Pancreas (tissue), 10 donors: ENCODE measurements at regions not wholly inside any gene's neighbourhood (a gene's known extent, or its start where the extent isn't known, plus 50 kb on each side); places are given as distances from the start of the nearest gene placed in this dataset.

ENCODE experiments used
- ATAC-seq, 4 donors: fragments of 200-7000 bp; cut with Tn5 transposase; one replicate each; pipeline versions ENCODE4 v1.8.0 to v1.9.1; 2020; ENCODE audit warnings: mild to moderate bottlenecking in 4 of 4, moderate library complexity in 4 of 4
- DNase-seq, 6 donors: peaks; one replicate each; pipeline ENCODE4 v3.0.0-alpha.2; 2020
- FAIRE-seq: peaks from 2 replicates; lab custom pipeline; 2012; peaks lifted over from hg19 to GRCh38; lab: Jason Lieb, UNC
- H3K27ac ChIP-seq, 4 donors: fragments of 200-600 bp; sonication (generic); 1 replicate in 3 of 4; 2 replicates in 1 of 4; pipeline versions ENCODE4 v1.5.0 to v1.8.0; 2020
- H3K27me3 ChIP-seq, 4 donors: fragments of 200-600 bp; one replicate each; pipeline ENCODE4 v1.8.0; 2021
- H3K36me3 ChIP-seq, 3 donors: fragments of 200-600 bp; sonication (generic) in 1 of 3; one replicate each; pipeline versions ENCODE4 v1.5.0 to v1.8.0; 2020 to 2021
- H3K4me1 ChIP-seq, 3 donors: fragments of 200-600 bp; one replicate each; pipeline ENCODE4 v1.8.0; 2021
- H3K4me3 ChIP-seq, 4 donors: fragments of 200-600 bp; sonication (generic) in 2 of 4; one replicate each; pipeline versions ENCODE4 v1.5.0 to v1.8.0; 2020 to 2021
- H3K9me3 ChIP-seq, 4 donors: fragments of 200-600 bp; one replicate each; pipeline ENCODE4 v1.8.0; 2021
- WGBS, 2 donors: extraction: QIAGEN DNeasy Blood & Tissue Kit; methylation state at CpG; one replicate each; pipeline ENCODE4 v1.1.7; 2013; 5-methylcytosine and 5-hydroxymethylcytosine counted together
- intact Hi-C, 3 donors: fragments of 100-400 bp; cut with DNase I; formaldehyde crosslinking; loops; one replicate each; pipeline versions ENCODE4 v1.11.1 to v1.14.2; 2022
- TF ChIP-seq, protein P1 (sequence below), 4 donors: fragments of 200-600 bp; sonication (generic) in 3 of 4; IDR thresholded peaks; one replicate each; pipeline versions ENCODE4 v1.5.0 to v1.8.0; 2021; ENCODE audit warnings: antibody characterized with exemption in 4 of 4
- donor health status: healthy with polysubstance abuse.
- donor health status: DM: no; HTN: no; CAD: no; lungs with moderate emphysema.
- donor health status: DM: no; HTN: no; CAD: no.
- donor health status: control.
- donor health status: control.
- donor health status: Bipolar disorder and iron deficiency.
- donor health status: DM: yes; HTN: yes; CAD: no.
- donor health status: DM: no; HTN: no; CAD: no.
- donor health status: DM: no; HTN: no; CAD: no.
- donor health status: DM: yes; HTN: yes; CAD: no.

- TF ChIP-seq, protein P1, sequence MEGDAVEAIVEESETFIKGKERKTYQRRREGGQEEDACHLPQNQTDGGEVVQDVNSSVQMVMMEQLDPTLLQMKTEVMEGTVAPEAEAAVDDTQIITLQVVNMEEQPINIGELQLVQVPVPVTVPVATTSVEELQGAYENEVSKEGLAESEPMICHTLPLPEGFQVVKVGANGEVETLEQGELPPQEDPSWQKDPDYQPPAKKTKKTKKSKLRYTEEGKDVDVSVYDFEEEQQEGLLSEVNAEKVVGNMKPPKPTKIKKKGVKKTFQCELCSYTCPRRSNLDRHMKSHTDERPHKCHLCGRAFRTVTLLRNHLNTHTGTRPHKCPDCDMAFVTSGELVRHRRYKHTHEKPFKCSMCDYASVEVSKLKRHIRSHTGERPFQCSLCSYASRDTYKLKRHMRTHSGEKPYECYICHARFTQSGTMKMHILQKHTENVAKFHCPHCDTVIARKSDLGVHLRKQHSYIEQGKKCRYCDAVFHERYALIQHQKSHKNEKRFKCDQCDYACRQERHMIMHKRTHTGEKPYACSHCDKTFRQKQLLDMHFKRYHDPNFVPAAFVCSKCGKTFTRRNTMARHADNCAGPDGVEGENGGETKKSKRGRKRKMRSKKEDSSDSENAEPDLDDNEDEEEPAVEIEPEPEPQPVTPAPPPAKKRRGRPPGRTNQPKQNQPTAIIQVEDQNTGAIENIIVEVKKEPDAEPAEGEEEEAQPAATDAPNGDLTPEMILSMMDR (IDR thresholded peaks at IDR 0.05) = no peak
- FAIRE-seq = no peak
- WGBS, 2 donors = 0 to 24% methylated on average over 1 of the region's 1 CpG
These were observed 386.4 kb downstream of the PIK3C3 start for GRCh38 chr18:42341423-42341822.

GRCh38 chr18:42348722-42349121 is 393.7 kb downstream of the PIK3C3 start:
- DNase-seq (no peak), FAIRE-seq (no peak), ATAC-seq (no peak)
- no peaks in the 10 kb centered on the region for H3K27me3 ChIP-seq
- no peak overlapping the region for H3K4me3 ChIP-seq
- WGBS, 2 donors = 41 to 48% methylated on average over 5 of the region's 5 CpGs
- no peaks in the 10 kb centered on the region for H3K4me1 ChIP-seq
- H3K9me3 ChIP-seq = no peaks in the 10 kb centered on the region
- intact Hi-C loops = no loop called here
- H3K36me3 ChIP-seq = no peaks in the 10 kb centered on the region
- TF ChIP-seq, protein P1 (IDR thresholded peaks at IDR 0.05) = no peak
- H3K27ac ChIP-seq = no peak overlapping the region

More at GRCh38 chr18:42341423-42341822, 386.4 kb downstream of the PIK3C3 start:
- Histone ChIP-seq H3K4me1 (no peaks in the 10 kb centered on the region), H3K36me3 (no peaks in the 10 kb centered on the region), H3K9me3 (no peaks in the 10 kb centered on the region), H3K27me3 (no peaks in the 10 kb centered on the region), H3K27ac (no peak overlapping the region), H3K4me3 (no peak overlapping the region)
- DNase-seq = no peak
- intact Hi-C loops = no loop called here
- no peak for ATAC-seq

- H3K4me3 ChIP-seq = no peak overlapping the region
- no peaks in the 10 kb centered on the region for H3K36me3 ChIP-seq
- intact Hi-C loops = no loop called here
- H3K27ac ChIP-seq = no peak overlapping the region
- no peaks in the 10 kb centered on the region for H3K9me3 ChIP-seq
- TF ChIP-seq, protein P1 (IDR thresholded peaks at IDR 0.05) = no peak
- DNase-seq (no peak), FAIRE-seq (no peak), ATAC-seq (no peak)
- no peaks in the 10 kb centered on the region for H3K27me3 ChIP-seq
- WGBS, 2 donors = 34 to 42% methylated on average over 2 of the region's 2 CpGs
- H3K4me1 ChIP-seq = no peaks in the 10 kb centered on the region
These were observed 396.4 kb downstream of the PIK3C3 start for GRCh38 chr18:42351455-42351854.

DNA sequence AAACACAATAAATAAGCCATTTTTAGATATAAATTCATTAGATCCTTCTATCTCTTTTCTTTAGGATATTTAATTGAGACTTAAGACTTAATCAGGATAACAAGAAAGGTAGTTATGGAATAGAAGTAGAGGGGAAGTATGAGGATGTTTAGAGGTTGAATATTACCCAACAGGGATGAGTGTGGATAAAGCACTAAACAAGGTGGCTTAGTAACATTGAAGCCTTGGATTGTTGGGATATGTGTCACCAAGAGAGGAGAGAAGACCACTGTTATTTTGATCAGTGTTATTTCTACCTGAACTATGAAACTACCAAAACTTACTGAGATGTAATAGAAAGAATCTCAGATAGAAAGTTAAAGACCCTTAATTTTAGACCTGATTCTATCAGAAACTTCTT is 405.7 kb downstream of the PIK3C3 start:
- Histone ChIP-seq H3K27me3 (no peaks in the 10 kb centered on the region), H3K9me3 (no peaks in the 10 kb centered on the region), H3K4me1 (no peaks in the 10 kb centered on the region), H3K36me3 (no peaks in the 10 kb centered on the region), H3K4me3 (no peak overlapping the region), H3K27ac (no peak overlapping the region)
- intact Hi-C loops = no loop called here
- ATAC-seq (no peak), DNase-seq (no peak), FAIRE-seq (no peak)
- TF ChIP-seq, protein P1 (IDR thresholded peaks at IDR 0.05) = no peak

GRCh38 chr18:42363446-42364441 is 408.7 kb downstream of the PIK3C3 start:
- intact Hi-C loops = no loop called here
- no peaks in the 10 kb centered on the region for H3K9me3 ChIP-seq
- no peak overlapping the region for H3K27ac ChIP-seq
- DNase-seq (no peak), FAIRE-seq (no peak), ATAC-seq (no peak)
- H3K4me1 ChIP-seq = no peaks in the 10 kb centered on the region
- WGBS, 2 donors = 7 to 8% methylated on average over 2 of the region's 2 CpGs
- H3K36me3 ChIP-seq = no peaks in the 10 kb centered on the region
- H3K27me3 ChIP-seq = no peaks in the 10 kb centered on the region
- TF ChIP-seq, protein P1 (IDR thresholded peaks at IDR 0.05) = no peak
- H3K4me3 ChIP-seq = no peak overlapping the region
